Tibial artery (tissue), 4 donors: ENCODE measurements at regions not wholly inside any gene's neighbourhood (a gene's known extent, or its start where the extent isn't known, plus 50 kb on each side); places are given as distances from the start of the nearest gene placed in this dataset.
"Not testable (repeated sequence)": the region's sequence is repeated elsewhere in the genome, so short reads cannot be mapped to it uniquely, and the experiment has no call there.

Experiments
- DNase-seq, 2 donors: peaks; one replicate each; pipeline ENCODE4 v3.0.0-alpha.2; 2019
- H3K27ac ChIP-seq, 2 donors: fragments of 200-600 bp; sonication (generic) in 1 of 2; 1 replicate in 1 of 2; 2 replicates in 1 of 2; pipeline ENCODE4 v1.5.1; 2018 to 2019; ENCODE audit warnings: mild to moderate bottlenecking in 1 of 2
- H3K27me3 ChIP-seq, 2 donors: fragments of 200-600 bp; sonication (generic) in 1 of 2; one replicate each; pipeline versions ENCODE4 v1.5.1 to v1.6.0; 2016 to 2019
- H3K36me3 ChIP-seq, 3 donors: fragments of 200-600 bp; sonication (generic) in 2 of 3; one replicate each; pipeline ENCODE4 v1.5.1; 2016 to 2019; ENCODE audit warnings: mild to moderate bottlenecking in 2 of 3
- H3K4me1 ChIP-seq, 4 donors: fragments of 200-600 bp; sonication (generic) in 2 of 4; 1 replicate in 3 of 4; 2 replicates in 1 of 4; pipeline ENCODE4 v1.5.1; 2016 to 2019
- H3K4me3 ChIP-seq, 2 donors: fragments of 200-600 bp; sonication (generic) in 1 of 2; 1 replicate in 1 of 2; 2 replicates in 1 of 2; pipeline ENCODE4 v1.5.1; 2018 to 2019; ENCODE audit warnings: mild to moderate bottlenecking in 2 of 2
- H3K9me3 ChIP-seq, 3 donors: fragments of 200-600 bp; sonication (generic) in 1 of 3; one replicate each; pipeline ENCODE4 v1.5.1; 2016 to 2019
- intact Hi-C: fragments of 100-400 bp; cut with DNase I; formaldehyde crosslinking; loops from one replicate; pipeline ENCODE4 v1.15.0; 2023; ENCODE audit warnings: low total_unique reads
- TF ChIP-seq, protein P1 (sequence below), 2 experiments: fragments of 200-600 bp in 1 of 2; fragments of 450-650 bp in 1 of 2; IDR thresholded peaks; one replicate each; pipeline ENCODE4 v1.5.1; 2017 to 2019; ENCODE audit warnings: antibody characterized with exemption in 2 of 2, mild to moderate bottlenecking in 1 of 2, moderate library complexity in 1 of 2

DNA sequence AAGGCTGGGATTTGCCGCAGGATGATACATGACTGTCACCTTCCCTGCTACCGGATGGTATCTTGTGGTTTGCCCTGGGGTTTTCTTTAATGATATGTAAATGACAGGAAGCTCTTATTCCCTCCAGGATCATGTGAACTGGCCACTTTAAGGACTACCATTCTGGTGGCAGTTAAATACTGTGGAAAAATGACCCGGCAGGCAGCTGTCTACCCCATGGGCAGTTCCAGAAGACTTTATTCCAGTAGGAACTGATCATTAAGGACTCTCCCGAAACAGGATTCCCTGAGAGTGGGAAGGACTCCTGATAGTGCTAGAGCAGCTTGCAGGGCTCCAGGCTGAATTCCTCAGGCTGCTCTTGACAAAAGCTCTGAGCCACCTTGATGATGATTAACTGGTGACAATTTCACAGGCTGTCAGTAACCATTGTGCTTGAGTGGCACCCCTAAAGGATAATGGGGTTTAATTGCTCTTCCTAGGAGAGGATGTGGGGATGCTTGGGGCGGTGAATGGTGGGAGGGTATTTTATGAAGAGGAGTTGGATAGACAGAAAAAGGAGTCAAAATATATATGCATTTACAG lies 212.0 kb downstream of the CPS1 start:
- TF ChIP-seq, protein P1, sequence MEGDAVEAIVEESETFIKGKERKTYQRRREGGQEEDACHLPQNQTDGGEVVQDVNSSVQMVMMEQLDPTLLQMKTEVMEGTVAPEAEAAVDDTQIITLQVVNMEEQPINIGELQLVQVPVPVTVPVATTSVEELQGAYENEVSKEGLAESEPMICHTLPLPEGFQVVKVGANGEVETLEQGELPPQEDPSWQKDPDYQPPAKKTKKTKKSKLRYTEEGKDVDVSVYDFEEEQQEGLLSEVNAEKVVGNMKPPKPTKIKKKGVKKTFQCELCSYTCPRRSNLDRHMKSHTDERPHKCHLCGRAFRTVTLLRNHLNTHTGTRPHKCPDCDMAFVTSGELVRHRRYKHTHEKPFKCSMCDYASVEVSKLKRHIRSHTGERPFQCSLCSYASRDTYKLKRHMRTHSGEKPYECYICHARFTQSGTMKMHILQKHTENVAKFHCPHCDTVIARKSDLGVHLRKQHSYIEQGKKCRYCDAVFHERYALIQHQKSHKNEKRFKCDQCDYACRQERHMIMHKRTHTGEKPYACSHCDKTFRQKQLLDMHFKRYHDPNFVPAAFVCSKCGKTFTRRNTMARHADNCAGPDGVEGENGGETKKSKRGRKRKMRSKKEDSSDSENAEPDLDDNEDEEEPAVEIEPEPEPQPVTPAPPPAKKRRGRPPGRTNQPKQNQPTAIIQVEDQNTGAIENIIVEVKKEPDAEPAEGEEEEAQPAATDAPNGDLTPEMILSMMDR (IDR thresholded peaks at IDR 0.05): no peak
- intact Hi-C loops: no loop called here
- Histone ChIP-seq H3K36me3 (no peaks in the 10 kb centered on the region), H3K9me3 (no peaks in the 10 kb centered on the region), H3K4me3 (no peak overlapping the region), H3K4me1 (no peaks in the 10 kb centered on the region), H3K27ac (no peak overlapping the region), H3K27me3 (no peaks in the 10 kb centered on the region)
- no peak for DNase-seq

DNA sequence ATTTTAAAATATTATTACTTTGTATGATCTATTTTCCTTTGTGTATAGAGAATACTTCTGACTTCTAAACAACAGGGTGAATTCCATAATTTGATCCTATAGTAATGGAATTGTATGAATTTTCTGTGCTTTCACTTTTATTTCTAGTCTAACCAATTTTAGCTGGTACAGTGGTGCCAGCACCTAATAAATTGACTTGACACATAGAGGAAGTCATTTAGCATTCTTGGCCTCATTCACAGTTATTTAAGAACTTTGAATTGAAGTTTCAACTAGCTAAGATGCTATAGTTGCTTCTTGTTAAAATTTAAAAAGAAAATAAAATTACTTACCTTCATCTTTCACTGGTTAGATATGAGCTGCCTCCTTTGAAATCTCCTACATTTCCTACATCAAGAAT lies 220.4 kb downstream of the CPS1 start:
- H3K27ac ChIP-seq: no peak overlapping the region

DNA sequence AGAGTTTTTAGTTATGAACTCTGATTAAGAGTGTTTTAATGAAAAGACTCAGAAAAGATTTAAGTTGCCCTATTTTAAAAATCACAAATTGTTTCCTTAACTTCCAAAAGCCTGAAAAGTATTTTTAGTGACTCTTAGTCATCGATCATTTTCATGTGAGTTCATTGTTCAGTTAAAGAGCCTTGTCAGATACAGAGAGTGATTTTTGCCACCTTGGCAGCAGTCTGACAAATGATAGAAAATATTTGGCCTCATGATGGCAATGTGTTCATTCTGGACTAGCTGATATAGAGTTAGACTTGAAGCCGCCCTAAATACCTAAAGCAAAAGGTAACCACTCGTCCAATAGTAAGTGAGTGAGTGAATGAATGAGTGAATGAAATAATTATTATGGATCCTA lies 225.8 kb downstream of the CPS1 start:
- H3K27ac ChIP-seq: no peak overlapping the region
- no peak overlapping the region for H3K4me3 ChIP-seq
- H3K27me3 ChIP-seq: no peaks in the 10 kb centered on the region
- intact Hi-C loops: no loop called here
- H3K36me3 ChIP-seq: no peaks in the 10 kb centered on the region
- H3K4me1 ChIP-seq: no peaks in the 10 kb centered on the region
- TF ChIP-seq, protein P1 (IDR thresholded peaks at IDR 0.05): no peak
- DNase-seq: no peak
- H3K9me3 ChIP-seq: no peaks in the 10 kb centered on the region

More for the DNA sequence above, 220.4 kb downstream of the CPS1 start:
- TF ChIP-seq, protein P1 (IDR thresholded peaks at IDR 0.05): no peak
- Histone ChIP-seq H3K36me3 (no peaks in the 10 kb centered on the region), H3K9me3 (no peaks in the 10 kb centered on the region), H3K27me3 (no peaks in the 10 kb centered on the region), H3K4me3 (no peak overlapping the region), H3K4me1 (no peaks in the 10 kb centered on the region)
- no peak for DNase-seq
- intact Hi-C loops: no loop called here

DNA sequence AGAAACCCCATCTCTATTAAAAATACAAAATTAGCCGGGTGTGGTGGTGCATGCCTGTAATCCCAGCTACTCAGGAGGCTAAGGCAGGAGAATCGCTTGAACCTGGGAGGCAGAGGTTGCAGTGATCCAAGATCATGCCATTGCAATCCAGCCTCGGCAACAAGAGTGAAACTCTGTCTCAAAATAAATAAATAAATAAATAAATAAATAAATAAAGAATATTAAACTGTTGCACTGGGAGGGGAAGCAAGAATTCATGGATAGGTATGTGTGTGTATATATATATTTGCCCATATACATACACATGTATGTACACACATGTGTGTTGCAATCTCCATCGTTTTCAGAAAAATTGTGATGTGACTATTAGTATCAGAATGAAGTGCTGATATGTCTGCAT lies 231.4 kb downstream of the CPS1 start:
- H3K9me3 ChIP-seq, H3K27ac ChIP-seq, H3K36me3 ChIP-seq, H3K27me3 ChIP-seq, DNase-seq, H3K4me3 ChIP-seq, intact Hi-C loops, H3K4me1 ChIP-seq: not testable (repeated sequence)

DNA sequence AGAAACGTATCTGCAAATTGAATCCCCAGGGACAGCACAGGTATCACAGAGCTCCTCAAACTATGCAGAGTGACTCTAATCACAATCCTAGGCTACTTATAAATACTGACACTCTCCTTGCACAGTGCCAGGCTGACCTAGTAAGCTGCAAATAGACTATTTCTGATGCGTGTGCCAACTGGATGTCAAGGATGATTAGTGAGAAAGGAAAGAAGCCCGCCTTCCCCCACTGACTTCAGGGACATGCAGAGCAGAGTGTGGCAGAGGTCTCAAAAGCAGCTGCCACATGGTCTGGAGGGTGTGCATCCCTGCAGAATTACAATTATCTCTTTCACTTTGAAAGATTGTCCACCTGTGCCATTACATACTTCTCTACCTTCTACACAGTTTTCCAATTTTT lies 235.6 kb downstream of the CPS1 start:
- no peak overlapping the region for H3K4me3 ChIP-seq

DNA sequence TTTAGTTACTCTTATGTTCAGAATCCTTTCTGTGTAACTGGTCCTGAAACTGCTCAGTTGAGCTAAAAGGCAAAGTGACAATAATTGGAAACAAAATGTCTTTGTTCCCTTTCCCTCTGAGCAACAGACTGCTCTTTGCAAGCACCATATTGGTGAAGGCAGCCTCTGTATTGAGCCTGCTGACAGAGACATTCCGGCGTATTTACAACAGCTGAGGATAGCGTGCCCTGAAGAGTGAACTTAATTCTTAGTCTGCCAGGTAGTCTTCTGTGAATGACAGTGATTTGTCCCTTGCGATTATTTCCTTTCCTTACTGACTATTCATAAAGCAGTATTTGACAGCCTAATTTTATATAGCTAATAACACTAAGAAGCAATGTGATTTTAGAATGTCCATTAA lies 239.1 kb downstream of the CPS1 start:
- no peak for DNase-seq
- no peak overlapping the region for H3K4me3 ChIP-seq
- TF ChIP-seq, protein P1 (IDR thresholded peaks at IDR 0.05): no peak
- intact Hi-C loops: no loop called here
- no peaks in the 10 kb centered on the region for H3K9me3 ChIP-seq
- H3K27ac ChIP-seq: no peak overlapping the region
- no peaks in the 10 kb centered on the region for H3K36me3 ChIP-seq
- H3K4me1 ChIP-seq: no peaks in the 10 kb centered on the region
- no peaks in the 10 kb centered on the region for H3K27me3 ChIP-seq

More for the DNA sequence above, 235.6 kb downstream of the CPS1 start:
- intact Hi-C loops: no loop called here
- TF ChIP-seq, protein P1 (IDR thresholded peaks at IDR 0.05): no peak
- Histone ChIP-seq H3K36me3 (no peaks in the 10 kb centered on the region), H3K4me1 (no peaks in the 10 kb centered on the region), H3K9me3 (no peaks in the 10 kb centered on the region), H3K27ac (no peak overlapping the region), H3K27me3 (no peaks in the 10 kb centered on the region)
- DNase-seq: no peak
